GM12872 (cell line): ENCODE measurements at regions not wholly inside any gene's neighbourhood (a gene's known extent, or its start where the extent isn't known, plus 50 kb on each side); places are given as distances from the start of the nearest gene placed in this dataset.

Experiments used
- TF ChIP-seq, protein P1 (sequence below): IDR thresholded peaks from 3 replicates; pipeline ENCODE4 v1.5.1; 2011; ENCODE audit warnings: low read depth, mild to moderate bottlenecking, low read length, moderate library complexity; ENCODE audit not compliant: insufficient read depth

GRCh38 chr4:148608968-148609367, 166.8 kb upstream of the NR3C2 start:
- TF ChIP-seq, protein P1, sequence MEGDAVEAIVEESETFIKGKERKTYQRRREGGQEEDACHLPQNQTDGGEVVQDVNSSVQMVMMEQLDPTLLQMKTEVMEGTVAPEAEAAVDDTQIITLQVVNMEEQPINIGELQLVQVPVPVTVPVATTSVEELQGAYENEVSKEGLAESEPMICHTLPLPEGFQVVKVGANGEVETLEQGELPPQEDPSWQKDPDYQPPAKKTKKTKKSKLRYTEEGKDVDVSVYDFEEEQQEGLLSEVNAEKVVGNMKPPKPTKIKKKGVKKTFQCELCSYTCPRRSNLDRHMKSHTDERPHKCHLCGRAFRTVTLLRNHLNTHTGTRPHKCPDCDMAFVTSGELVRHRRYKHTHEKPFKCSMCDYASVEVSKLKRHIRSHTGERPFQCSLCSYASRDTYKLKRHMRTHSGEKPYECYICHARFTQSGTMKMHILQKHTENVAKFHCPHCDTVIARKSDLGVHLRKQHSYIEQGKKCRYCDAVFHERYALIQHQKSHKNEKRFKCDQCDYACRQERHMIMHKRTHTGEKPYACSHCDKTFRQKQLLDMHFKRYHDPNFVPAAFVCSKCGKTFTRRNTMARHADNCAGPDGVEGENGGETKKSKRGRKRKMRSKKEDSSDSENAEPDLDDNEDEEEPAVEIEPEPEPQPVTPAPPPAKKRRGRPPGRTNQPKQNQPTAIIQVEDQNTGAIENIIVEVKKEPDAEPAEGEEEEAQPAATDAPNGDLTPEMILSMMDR, result no peak

- TF ChIP-seq, protein P1, result no peak
Observed at GRCh38 chr4:148589182-148589581, 147.0 kb upstream of the NR3C2 start.

DNA sequence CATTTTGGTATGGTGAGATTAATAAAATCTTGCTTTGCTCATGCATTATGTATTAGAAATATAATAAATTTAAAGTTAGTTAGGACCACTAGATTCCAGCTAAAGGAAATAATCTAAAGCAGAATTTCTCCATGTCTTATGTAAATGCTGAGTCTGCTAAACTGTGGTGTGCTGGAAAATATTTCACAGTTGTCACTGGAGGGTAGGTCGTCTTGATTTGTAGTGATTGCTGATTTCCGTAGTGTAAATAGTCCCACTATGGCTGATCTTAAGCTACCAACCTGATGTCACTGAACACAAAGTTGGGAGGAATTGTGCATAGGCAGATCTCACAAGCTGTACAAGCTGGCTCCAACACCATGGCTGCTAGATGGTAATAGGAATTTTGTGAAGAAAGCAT, 133.4 kb upstream of the NR3C2 start:
- TF ChIP-seq, protein P1, result no peak

DNA sequence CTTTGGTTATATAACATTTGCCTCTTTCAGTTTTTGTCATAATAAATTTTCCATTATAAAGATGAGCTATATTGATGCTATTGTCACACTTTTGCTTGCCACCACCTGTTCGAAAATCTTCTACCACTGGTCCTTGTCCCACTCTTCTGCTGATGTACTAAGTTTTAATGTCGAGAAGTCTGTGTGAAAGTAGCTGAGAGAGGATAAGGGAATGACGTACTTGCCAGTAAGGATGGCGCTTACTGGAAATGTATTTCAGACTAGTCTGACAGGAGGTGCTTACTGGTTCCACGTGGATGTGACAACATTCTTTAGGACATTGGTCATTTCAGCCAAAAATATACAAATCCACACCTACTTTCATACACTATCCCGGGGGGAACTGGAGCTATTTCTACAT, 132.7 kb upstream of the NR3C2 start:
- TF ChIP-seq, protein P1, result no peak

- TF ChIP-seq, protein P1, result no peak
Observed at GRCh38 chr4:148574502-148574901, 132.3 kb upstream of the NR3C2 start.

DNA sequence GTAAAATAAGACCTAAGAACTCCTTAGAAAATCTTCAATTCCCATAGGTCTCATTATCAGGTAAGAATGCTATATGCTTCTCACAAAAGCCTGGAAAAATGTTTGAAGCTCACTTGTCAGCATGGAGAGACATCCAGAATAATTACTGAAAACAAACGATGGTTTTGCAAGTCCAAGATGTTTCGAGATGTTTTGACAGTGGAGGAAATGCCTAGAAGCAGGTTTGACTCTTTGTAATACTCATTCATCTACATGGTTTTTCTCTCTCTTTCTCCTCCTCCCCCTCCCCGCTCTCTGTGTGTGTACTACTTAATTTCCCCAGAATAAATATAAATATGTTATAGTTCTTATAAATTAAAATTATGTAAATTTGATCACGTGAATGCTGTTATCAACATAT, 131.9 kb upstream of the NR3C2 start:
- TF ChIP-seq, protein P1, result no peak

DNA sequence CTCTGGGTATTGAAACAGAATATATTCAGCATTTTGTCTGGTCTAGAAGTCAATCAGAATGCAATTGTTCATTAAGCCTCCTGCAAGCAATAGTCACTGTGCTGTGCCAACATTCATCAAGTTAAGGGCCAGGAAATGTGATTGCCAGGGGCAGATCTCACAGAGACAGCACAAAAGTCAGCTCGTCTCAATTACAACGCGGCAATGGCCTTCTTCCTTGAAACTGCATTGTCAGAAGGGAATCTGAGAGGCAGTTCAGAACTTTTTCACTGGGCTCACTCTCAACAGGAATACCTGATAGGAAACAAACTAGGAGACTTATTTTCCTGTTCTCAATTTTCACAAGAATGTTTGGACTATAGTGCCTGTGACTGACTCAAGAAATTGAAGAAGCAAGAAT, 131.1 kb upstream of the NR3C2 start:
- TF ChIP-seq, protein P1, result no peak

GRCh38 chr4:148565801-148566200, 123.6 kb upstream of the NR3C2 start:
- TF ChIP-seq, protein P1, result no peak
